Dedifferentiated amniotic fluid mesenchymal stem cell (primary cell): ENCODE measurements at regions not wholly inside any gene's neighbourhood (a gene's known extent, or its start where the extent isn't known, plus 50 kb on each side); places are given as distances from the start of the nearest gene placed in this dataset.

Source experiments
- DNase-seq: peaks from one replicate; pipeline ENCODE4 v3.0.0-alpha.2; 2016; ENCODE audit errors: extremely low spot score

DNA sequence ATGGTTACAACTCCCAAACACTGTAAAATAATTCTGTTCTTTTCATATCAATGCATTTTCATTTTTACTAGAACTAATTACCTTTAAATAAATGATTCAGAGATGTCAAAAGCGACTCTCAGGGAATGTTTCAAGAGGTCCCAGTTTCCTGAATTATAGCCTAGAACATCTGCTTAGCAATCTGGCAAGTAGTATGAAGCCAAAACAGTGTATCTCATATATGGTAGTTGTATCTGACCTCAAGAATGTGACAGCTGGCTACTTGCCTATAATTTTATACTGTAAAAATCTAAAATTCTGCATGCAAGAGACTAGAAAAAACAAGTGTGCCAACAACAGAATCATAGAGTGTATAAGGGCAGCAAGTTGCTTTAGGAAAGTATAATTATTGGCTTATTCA is 187.7 kb upstream of the POU5F2 start:
- DNase-seq, result peak; percentile 33

DNA sequence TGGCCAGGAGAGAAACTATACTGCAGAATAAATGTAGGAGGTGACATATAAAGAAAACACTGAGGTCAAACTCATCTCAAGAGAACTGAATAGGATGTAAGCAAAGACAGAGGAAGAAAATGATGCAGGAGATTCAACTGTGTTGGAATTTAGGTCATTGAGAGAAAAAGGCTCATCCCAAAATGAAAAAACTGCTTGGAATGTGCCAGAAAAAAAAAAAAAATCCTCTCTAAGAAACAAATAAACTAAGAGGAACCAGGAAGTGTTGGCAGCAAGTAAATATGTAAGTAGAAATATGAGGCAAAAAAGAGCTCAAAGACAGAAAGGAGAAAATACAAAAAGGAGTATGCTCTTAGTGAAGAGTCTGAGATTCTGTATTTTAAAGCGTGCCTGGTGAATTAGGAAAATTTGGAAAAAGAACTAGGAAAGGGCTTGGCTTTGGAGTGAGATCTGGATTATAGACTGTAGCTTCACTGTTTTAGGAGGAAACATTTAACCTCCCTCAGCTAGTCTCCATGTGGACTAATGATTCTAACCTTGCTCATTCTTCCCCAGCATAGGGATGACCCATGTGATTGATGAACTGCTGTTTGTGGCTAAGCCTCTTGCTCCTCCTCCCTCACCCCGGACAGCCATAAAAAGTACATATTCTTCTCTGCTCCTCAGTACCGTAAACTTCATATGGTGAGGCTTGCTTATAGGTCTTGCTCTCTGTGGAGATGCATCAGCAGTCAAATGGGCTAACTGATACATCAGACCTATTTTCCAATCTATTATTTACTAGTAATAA is 185.6 kb upstream of the POU5F2 start:
- peak; percentile 17 for DNase-seq

DNA sequence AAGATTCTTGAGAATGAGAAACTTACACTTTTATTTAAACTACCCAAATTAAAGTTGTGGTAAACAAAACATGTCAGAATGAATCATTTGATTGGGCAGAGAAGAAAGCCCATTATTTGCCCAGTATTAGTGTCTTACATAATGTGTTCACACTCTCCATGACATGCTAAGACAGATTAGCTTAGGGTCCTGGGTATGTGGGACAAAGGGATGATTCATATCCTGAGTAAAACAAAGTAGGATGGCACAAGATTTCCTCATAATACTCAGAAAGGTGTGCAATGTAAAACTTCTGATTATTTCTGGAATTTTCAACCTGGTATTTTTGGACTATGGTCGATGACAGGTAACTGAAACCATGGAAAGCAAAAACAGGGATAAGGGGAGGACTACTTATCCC is 183.9 kb upstream of the POU5F2 start:
- no peak for DNase-seq

DNA sequence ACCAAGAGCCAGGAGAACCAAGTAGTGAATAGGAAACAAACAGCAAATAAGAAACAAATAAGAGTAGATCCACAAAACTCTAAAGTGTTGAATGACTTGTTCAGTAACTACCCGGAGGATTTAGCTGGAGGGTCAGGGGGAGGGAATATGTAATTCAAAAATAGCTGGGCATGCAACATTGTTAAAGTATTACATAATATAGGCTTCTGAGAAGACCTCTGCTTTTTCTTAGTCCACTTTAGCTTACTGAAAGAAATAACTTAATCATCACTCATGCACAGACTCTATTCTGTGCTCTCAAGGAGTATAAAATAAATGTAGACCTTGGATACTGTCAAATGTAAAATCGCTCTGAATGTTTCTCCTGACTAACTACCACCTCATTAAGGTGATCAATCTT is 183.2 kb upstream of the POU5F2 start:
- DNase-seq, result no peak

DNA sequence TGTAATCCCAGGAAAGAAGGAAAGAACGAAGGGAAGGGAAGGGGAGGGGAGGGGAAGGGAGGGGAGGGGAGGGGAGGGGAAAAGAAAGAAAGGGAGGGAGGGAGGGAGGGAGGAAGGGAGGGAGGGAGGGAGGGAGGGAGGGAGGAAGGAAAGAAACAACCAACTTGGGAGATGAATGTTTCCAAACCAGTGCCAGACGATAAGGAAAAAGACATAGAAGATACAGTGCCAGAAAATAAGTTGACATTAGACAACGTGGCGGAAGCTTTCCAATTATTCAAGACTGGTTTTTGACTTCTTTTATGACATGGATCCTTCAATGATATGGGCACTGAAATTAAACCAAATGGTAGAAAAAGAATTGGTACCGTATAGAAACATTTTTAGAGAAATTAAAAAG is 181.2 kb upstream of the POU5F2 start:
- no peak for DNase-seq

DNA sequence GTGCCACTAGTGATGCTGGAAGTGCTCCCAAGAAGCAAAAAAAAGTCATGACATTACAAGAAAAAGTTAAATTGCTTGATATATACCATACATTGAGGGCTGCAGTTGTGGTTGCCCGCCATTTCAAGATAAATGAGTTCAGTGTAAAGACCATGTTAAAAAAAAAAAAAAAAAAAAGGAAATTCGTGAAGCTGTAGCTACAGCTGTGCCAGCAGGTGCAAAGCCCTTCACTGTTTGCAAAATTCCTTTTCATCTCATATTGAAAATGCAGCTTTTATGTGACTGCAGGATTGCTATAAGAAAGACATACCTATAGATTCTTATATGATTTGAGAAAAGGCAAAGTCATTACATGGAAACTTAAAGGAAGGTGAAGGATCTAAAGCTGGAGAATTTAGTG is 179.6 kb upstream of the POU5F2 start:
- no peak for DNase-seq

DNA sequence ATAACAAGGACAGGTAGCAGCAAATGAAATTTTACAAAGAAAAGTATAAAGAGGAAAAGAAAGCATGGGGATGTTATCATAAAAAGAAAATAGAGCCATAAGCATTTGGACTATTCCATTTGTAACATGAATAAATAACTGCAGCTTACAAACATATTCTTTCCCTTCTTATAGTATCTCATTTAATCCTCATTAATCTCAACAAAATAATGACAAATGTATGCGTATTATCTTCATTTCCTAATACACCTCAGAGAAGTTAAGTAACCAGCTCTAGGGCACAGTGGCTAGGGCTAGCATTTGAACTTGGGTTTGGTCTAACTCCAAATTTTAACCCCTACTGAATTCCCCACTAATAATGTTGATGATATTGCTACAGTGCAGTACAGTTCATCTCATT is 175.5 kb upstream of the POU5F2 start:
- no peak for DNase-seq

DNA sequence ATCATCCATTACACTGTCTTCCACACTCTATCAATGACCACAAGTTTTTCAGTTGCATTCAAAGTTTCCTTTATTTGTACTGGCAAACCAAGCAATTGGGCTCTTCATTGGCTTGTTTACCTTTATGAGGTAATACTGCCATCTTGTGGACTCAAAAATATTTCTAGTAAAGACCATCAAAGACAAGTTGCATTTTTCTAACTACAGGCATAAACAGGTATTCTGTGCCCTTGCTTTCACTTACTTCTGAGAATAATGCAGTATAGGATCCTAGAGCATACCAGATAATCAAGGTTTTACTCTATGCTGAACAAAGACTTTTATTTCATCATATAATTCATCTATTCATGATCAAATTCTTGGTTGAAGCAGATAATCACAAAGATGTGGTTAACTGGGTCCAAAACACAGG is 173.7 kb upstream of the POU5F2 start:
- DNase-seq, result peak; percentile 33

DNA sequence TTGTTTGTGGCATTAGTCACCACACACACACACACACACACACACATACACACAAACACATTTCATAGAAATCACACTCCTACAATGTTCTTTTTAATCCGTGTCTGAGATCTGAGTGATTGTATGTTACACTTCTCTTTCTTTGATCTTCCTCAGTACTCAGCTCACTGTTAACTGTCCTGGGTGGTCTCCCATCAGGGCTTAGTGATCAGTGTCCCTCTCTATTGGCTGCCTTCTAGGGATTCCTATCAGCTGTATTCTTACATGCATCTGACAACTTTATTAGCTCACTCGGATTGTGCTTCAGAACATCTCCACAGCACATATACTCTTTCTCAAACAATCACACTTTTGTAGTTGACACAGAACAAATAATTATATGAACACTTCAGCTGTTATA is 170.2 kb upstream of the POU5F2 start:
- DNase-seq, result no peak

DNA sequence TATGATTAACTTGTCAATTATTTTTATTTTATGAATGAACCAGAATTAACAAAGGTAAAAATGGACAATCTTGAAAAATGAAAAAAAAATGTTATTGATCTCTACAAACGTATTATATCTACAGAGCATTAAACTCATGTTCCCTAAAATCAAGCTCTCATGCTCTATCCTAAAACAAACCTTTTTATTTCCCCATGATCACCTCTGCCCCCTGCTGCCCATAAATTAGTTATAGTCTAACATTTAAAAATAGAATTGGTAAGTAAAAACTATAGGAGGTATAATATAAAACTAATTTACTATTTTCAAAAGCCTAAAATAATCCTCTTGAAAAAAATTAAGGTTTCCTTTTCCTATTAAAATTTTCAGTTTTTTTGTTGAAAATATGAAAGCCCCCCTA is 168.0 kb upstream of the POU5F2 start:
- no peak for DNase-seq

DNA sequence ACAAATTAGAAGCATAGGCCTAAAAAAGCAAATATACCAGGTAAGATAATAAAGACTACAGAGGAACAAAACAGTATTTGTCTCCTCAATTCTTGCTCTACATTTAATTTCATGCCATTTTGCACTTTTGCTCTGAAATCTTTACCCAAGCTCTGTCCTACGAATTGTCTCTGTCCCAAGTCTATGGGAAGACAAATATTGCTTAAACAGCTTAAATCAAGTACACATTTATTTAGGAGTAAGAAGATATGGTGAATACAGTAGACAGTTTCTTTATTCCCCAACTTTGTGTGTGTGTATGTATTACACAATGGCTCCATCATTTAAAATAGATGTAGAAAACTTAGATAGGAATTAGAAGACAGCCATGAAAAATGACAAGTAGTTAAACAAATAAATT is 163.5 kb upstream of the POU5F2 start:
- DNase-seq, result no peak

DNA sequence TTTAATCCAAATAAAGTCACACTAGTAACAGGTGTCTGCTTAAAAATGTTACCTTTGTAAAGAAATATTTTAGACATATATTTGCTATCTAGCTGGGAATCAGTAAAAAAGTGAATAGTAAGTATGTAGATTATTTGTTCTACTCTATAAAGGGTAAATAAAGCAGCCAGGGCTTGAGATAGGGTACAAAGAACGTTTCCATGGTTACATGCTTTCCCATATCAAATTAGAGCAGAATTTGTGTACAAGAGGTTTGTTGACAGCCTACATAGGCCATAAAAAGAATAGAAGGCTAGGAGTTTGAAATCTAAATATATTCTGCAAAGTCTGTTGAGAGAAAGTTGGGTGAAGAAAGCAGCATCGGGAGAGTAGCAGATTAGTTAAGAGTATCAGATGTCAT is 160.9 kb upstream of the POU5F2 start:
- DNase-seq, result no peak

DNA sequence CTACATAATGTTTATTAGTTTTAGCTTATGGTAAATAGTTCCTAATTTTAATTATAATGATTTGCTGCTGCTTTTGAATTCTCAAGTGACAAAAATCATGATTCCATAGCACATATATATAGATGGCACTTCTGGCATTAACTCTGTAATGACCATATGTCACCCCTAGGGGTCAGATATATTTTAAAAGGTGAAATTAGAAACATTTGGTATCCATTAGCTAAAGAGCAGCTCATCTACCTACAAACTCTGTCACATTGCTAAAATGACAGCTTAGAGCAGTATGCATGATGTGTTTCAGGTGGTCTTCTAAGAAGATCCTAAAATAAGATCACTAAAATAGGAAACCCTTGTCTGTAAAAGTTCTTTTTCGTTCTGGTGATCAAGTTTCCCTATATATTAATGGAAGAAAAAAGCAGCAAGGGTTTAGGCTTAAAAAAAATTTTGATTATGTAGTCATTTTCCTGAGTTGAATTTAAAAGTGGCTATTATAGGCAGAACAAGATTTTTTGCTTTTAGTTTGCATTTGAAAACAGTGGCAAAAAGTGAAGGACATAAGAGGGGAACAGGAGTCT is 157.7 kb upstream of the POU5F2 start:
- no peak for DNase-seq

DNA sequence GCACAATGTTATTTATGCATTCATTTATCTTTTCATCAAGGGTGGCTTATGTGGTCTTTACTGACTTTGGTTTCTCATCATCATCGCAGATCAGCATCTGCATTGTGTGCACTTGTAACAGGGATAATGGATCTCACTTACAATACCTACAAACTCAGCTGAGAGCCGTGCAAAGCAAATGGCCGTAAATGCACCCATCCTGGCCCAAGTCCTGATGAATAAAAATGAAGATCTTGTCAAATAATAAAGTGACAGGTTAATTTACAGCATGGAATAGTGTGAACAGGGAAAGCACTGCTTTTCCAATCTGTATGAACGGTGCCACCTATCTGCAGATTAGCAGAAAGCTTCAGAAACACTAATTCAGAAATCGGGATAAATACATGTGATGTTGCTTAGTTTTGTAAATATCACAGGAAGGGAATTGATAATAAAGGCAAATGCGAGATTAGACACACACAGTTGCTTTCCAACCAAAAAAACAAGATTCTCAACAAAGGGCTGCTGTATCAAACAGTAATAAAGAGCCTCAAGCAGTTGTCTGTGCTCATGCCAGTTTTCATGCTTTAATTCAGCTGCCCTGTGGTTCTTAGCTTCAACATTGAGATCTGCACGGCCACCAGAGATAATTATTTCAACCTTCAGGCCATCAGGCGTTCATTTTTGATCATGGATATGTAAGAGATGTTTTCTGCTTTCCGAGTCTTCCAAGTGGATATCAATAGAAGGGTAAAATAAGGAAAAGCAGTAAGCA is 153.4 kb upstream of the POU5F2 start:
- no peak for DNase-seq

DNA sequence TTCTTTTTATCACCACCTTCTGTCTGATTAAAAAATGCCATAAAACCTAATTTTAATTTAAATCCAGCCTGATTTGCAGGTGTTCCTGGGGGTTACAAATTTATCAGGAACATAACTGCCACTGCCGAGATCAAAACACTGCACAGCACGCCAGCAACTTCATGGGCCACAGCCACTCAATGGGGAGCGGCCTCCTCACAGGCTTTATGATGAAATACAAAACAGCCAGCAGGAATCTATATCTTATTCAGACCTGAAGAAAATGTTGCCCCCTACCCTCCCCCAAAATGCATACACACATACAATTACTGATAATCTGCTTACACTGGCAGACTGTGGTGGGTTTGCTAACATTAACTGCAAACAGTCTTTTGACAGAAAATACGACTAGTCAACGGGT is 151.7 kb upstream of the POU5F2 start:
- DNase-seq, result no peak

DNA sequence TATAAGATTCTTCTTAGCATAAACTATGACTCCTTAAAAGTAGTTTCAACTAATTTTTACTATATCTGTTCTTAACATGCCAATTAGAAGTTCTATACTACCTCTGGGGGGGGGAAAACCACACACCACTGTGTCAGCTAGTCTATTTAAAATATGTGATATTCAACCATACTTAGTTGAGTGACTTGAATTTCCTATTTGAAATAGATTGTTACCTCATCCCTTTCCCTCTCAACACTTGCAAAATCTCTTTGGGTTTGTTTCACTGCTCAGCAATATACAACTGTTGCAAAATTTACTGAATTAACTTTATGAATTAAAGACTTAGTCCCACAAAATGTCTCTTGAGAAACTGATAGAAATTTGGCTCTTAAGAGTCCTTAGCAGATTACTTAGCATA is 151.1 kb upstream of the POU5F2 start:
- no peak for DNase-seq

DNA sequence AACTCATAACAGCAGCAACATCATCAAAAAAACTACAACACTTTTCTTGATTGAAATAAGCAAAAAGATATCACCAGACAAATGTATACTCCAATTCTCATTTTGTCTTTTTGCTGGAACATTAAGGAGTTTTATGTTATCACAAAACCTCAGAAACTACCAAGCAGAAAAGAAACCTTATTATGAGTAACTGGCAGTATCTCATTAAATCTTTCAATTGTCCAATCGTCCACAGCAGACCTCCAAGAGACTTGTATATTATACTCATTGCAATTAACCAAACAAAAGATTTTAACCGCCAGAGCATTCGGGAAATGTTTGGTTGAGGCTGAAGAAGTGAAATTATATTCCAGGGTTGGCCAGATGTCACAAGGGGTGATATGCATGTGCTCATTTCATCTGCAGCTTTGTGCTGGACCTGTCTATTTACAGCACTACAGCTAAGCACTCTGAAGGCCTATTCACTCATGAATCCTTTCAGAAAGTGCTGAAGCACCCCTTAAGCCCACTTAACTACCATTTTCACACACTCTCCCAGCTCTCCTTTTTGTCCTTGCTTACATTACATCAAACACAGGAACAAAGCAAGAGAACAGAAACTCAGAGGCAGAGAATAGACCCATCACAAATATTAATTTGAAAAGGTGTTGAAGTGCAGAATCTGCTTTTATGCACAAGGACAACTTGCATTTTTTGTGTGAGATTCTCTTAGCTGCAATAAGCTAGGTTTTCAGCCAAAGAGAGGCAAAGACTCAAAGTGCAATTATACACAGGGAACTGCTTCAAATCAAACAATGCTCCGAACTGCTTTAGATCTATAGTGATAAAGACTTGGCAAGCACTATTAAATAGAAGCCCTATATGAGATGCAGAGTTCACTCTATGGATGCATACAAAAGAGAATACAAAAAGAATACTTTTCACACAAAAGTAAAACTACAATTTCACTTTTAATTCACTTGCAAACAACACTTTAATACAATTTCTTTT is 150.4 kb upstream of the POU5F2 start:
- DNase-seq, result no peak

DNA sequence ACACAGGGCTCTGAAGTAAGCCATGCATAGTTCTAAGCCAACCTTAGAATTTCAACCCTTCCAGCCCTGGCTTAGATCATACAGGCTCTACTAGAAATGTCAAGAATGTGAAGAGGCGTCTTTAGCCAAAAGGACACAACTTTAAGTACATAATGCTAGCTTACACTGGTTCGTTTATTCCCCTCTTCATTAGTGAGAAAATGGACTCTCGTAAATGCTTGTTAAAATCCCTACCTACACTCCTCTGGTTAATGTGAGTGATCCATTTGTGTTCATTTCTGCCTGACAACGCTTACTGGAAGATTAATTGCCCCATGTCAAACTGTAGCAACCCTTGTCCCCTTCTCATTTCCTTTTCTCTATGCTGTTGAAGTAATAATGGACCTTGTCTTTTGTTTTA is 149.3 kb upstream of the POU5F2 start:
- DNase-seq, result no peak

DNA sequence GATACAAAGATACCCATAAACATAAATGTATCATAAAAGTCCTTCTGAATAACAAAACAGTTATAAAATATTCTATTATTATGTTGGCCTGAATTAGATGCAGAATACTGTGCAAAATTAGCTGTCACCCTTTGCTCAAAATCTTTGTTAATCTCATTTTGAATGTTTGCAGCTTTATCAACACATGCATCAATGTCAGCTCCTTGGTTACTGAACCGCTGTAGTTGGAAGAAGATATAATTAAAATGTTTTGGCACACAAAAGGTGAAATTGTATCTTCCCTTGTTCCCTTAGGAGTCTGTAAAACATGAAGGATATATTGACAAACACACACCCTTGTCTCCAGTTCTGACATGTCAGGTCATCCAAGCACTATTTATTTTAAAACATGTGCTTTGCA is 146.3 kb upstream of the POU5F2 start:
- no peak for DNase-seq

DNA sequence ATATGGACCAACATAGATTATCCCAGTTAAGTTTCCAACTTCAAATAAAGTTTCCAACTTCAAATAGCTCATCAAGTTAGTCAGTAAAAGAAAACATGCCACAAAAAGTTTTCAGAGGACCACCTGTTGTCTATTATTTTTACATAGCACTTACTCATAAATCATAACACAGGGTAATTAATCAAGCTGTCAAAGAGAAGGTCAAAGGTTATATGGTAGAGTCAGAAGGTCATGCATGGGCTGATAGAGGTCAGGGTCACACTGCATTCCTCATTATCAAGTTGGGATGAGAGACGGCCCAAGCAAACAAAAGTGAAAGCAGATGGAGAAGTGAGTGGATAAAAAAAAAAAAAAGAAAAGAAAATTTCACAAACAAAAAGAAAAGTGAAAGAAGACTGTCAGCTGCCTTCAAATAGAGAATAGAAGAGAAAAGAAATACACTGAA is 145.5 kb upstream of the POU5F2 start:
- no peak for DNase-seq

DNA sequence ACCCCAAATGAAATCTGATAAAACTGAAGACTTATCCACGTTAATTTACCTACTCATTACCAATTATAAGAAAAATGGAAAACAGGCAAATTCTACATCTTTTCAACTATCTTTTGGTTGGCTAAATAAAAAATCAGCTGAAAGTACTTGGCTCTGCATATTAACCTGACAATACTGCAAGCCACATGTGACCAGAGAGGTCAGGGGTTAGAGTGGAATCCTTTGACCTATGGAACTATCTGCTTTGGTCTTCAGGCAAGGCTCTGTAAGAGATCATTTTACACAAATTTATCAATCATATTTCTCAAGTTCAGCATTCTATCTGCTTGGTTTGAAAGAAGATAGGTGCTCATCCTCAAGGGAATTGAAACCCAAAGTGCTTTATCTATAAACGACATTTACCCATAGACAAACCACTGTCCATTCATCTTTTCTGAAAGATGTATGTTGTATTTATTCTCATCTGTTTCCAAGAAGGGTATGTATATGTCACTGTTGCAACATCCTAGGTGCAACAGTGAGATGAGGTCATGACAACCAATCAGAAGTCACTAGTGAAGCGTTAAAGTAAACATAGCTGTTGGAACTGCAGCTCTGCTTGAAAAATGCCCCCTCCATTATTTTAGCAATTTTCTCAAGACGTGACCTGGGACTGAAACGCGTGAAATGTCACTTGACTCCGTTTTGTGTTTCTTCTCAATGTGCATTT is 144.9 kb upstream of the POU5F2 start:
- no peak for DNase-seq
